Mesothelial cell of epicardium (in vitro differentiated cells): ENCODE measurements at regions not wholly inside any gene's neighbourhood (a gene's known extent, or its start where the extent isn't known, plus 50 kb on each side); places are given as distances from the start of the nearest gene placed in this dataset.

ENCODE experiments used
- DNase-seq, 2 experiments: peaks; one replicate each; pipeline ENCODE4 v3.0.0; 2021; ENCODE audit warnings: low spot score in 2 of 2; ENCODE audit not compliant: unreplicated experiment in 2 of 2
- H3K27ac Mint-ChIP-seq: 2 replicates; pipeline ENCODE4 v1.8.0; 2021; ENCODE audit warnings: mixed read lengths
- H3K27me3 Mint-ChIP-seq: 2 replicates; pipeline ENCODE4 v1.8.0; 2021; ENCODE audit warnings: low read depth, mixed read lengths
- H3K36me3 Mint-ChIP-seq: 2 replicates; pipeline ENCODE4 v1.8.0; 2021; ENCODE audit warnings: mixed read lengths
- H3K4me1 Mint-ChIP-seq: 2 replicates; pipeline ENCODE4 v1.8.0; 2021; ENCODE audit warnings: mixed read lengths
- H3K4me3 Mint-ChIP-seq: 2 replicates; pipeline ENCODE4 v1.8.0; 2021; ENCODE audit warnings: mild to moderate bottlenecking, moderate library complexity, mixed read lengths
- H3K9me3 Mint-ChIP-seq: 2 replicates; pipeline ENCODE4 v1.8.0; 2021; ENCODE audit warnings: mixed read lengths
- CTCF ChIP-seq: fragments of 200-600 bp; sonication (generic); IDR thresholded peaks from one replicate; pipeline ENCODE4 v1.5.0; 2021; ENCODE audit warnings: antibody characterized with exemption; ENCODE audit not compliant: unreplicated experiment

DNA sequence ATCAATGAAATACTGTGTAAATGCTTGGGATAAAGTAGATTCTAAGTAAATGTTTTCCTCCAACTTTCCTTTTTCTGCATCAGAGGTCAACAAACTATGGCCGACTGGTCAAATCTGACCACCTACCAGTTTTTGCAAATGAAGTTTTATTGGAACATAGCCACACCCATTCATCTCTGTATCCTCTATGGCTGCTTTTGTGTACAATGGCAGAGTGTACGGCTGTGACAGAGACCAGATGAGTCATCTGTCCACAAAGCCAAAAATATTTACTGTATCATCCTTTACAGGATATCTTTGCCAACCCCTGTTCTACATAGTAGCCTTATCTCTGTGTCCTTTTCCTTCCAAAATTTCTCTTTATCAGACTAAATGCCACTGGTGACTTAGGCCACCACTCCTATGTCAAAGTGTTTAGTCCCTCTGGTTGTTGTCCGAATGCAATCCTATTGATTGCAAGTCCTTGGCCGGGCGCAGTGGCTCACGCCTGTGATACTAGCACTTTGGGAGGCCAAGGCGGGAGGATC is 218.4 kb upstream of the KLF4 start:
- Mint-ChIP-seq H3K27me3 (peaks cover 24% of the 10 kb centered on the region), H3K4me1 (peaks cover 3% of the 10 kb centered on the region)
- DNase-seq = no peak

DNA sequence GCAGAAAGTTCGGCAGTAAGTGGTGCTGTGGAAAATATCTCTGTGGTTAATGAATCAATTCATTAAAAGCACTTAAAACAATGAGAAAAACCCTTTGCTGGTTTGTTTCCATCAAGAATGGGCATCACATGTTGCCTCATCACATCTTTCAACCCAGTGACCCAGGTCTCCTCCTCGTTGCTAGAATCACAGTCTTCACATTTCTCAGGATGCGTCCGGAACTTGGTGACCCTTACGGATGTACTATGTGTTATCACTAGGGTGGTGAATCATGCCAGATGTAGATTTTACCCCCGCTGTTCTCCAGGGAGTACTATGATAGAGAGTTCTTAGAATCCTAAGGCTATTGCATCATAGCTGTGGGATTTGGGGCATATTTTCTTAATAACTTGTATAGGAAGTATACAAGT is 217.9 kb upstream of the KLF4 start:
- no peak for TF ChIP-seq CTCF
- no peaks in the 10 kb centered on the region for H3K36me3 Mint-ChIP-seq
- H3K4me3 Mint-ChIP-seq = no peak overlapping the region
- peaks cover 3% of the 10 kb centered on the region for H3K4me1 Mint-ChIP-seq
- no peaks in the 10 kb centered on the region for H3K9me3 Mint-ChIP-seq
- H3K27me3 Mint-ChIP-seq = peaks cover 21% of the 10 kb centered on the region
- no peak for DNase-seq
- no peak overlapping the region for H3K27ac Mint-ChIP-seq

More for the DNA sequence above, 218.4 kb upstream of the KLF4 start:
- Mint-ChIP-seq H3K36me3 (no peaks in the 10 kb centered on the region), H3K27ac (no peak overlapping the region), H3K9me3 (no peaks in the 10 kb centered on the region), H3K4me3 (no peak overlapping the region)
- TF ChIP-seq CTCF = no peak

- no peaks in the 10 kb centered on the region for H3K36me3 Mint-ChIP-seq
- H3K27me3 Mint-ChIP-seq = peaks cover 17% of the 10 kb centered on the region
- H3K4me3 Mint-ChIP-seq = no peak overlapping the region
- H3K9me3 Mint-ChIP-seq = no peaks in the 10 kb centered on the region
- H3K4me1 Mint-ChIP-seq = peaks cover 3% of the 10 kb centered on the region
- DNase-seq = no peak
- no peak overlapping the region for H3K27ac Mint-ChIP-seq
- no peak for TF ChIP-seq CTCF
Observed at GRCh38 chr9:107706701-107707427, 217.3 kb upstream of the KLF4 start.

DNA sequence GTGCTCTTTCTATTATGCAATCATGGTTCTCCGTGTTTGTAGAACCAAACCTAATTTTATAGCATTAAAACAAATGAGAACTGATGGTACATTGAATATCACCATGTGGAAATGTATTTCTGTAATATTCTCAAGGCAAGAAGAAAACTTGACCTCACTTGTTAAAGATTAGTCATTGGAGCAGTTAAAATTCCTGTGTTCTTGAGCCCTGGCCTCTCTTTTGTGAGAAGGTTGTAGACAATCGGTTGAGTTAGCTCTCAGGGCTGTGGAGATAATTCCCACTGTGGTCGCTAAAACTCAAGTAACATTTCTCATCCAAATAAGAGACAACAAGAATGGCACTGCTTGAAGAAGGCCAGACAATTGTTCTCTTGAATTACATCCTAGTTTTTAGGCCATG is 216.0 kb upstream of the KLF4 start:
- no peaks in the 10 kb centered on the region for H3K9me3 Mint-ChIP-seq
- no peak for TF ChIP-seq CTCF
- H3K27ac Mint-ChIP-seq = no peak overlapping the region
- no peak overlapping the region for H3K4me3 Mint-ChIP-seq
- no peak for DNase-seq
- H3K4me1 Mint-ChIP-seq = peaks cover 3% of the 10 kb centered on the region
- H3K36me3 Mint-ChIP-seq = no peaks in the 10 kb centered on the region
- H3K27me3 Mint-ChIP-seq = peaks cover 16% of the 10 kb centered on the region

GRCh38 chr9:107704774-107705173 is 215.2 kb upstream of the KLF4 start:
- no peak overlapping the region for H3K4me3 Mint-ChIP-seq
- no peak overlapping the region for H3K27ac Mint-ChIP-seq
- H3K27me3 Mint-ChIP-seq = peaks cover 14% of the 10 kb centered on the region
- no peak for TF ChIP-seq CTCF
- H3K9me3 Mint-ChIP-seq = no peaks in the 10 kb centered on the region
- no peak for DNase-seq
- H3K36me3 Mint-ChIP-seq = no peaks in the 10 kb centered on the region
- H3K4me1 Mint-ChIP-seq = peaks cover 3% of the 10 kb centered on the region
